GM19467 (cell line): ENCODE measurements at regions not wholly inside any gene's neighbourhood (a gene's known extent, or its start where the extent isn't known, plus 50 kb on each side); places are given as distances from the start of the nearest gene placed in this dataset.
"Not testable (repeated sequence)": the region's sequence is repeated elsewhere in the genome, so short reads cannot be mapped to it uniquely, and the experiment has no call there.

Source experiments
- ATAC-seq: cut with Tn5 transposase; IDR thresholded peaks from one replicate; pipeline ENCODE4 v1.9.1; 2021; ENCODE audit warnings: mild to moderate bottlenecking, moderate library complexity; ENCODE audit not compliant: unreplicated experiment

GRCh38 chr4:100907465-100908454, 389.9 kb upstream of the EMCN start:
- no peak for ATAC-seq

GRCh38 chr4:100906973-100907372, 389.2 kb upstream of the EMCN start:
- no peak for ATAC-seq

GRCh38 chr4:100900945-100901344, 383.1 kb upstream of the EMCN start:
- ATAC-seq = not testable (repeated sequence)

- no peak for ATAC-seq
These were observed 382.3 kb upstream of the EMCN start for GRCh38 chr4:100900134-100900533.

GRCh38 chr4:100898844-100899243, 381.0 kb upstream of the EMCN start:
- ATAC-seq = no peak

GRCh38 chr4:100895556-100896197, 377.9 kb upstream of the EMCN start:
- peak; percentile 84 for ATAC-seq

GRCh38 chr4:100894339-100894870, 376.6 kb upstream of the EMCN start:
- ATAC-seq = no peak

GRCh38 chr4:100891808-100892207, 374.0 kb upstream of the EMCN start:
- no peak for ATAC-seq

- ATAC-seq = no peak
These were observed 372.1 kb upstream of the EMCN start for GRCh38 chr4:100889898-100890297.

GRCh38 chr4:100889401-100889800, 371.6 kb upstream of the EMCN start:
- ATAC-seq = no peak

GRCh38 chr4:100882661-100883060, 364.8 kb upstream of the EMCN start:
- no peak for ATAC-seq

GRCh38 chr4:100881283-100881682, 363.5 kb upstream of the EMCN start:
- ATAC-seq = no peak

GRCh38 chr4:100880011-100880410, 362.2 kb upstream of the EMCN start:
- no peak for ATAC-seq

- ATAC-seq = no peak
These were observed 361.6 kb upstream of the EMCN start for GRCh38 chr4:100879471-100879870.

GRCh38 chr4:100876546-100876945, 358.7 kb upstream of the EMCN start:
- no peak for ATAC-seq

GRCh38 chr4:100875296-100876068, 357.7 kb upstream of the EMCN start:
- ATAC-seq = no peak

GRCh38 chr4:100872811-100873210, 355.0 kb upstream of the EMCN start:
- ATAC-seq = no peak

GRCh38 chr4:100870940-100871772, 353.3 kb upstream of the EMCN start:
- no peak for ATAC-seq

GRCh38 chr4:100869276-100869675, 351.5 kb upstream of the EMCN start:
- ATAC-seq = no peak

- not testable (repeated sequence) for ATAC-seq
These were observed 350.5 kb upstream of the EMCN start for GRCh38 chr4:100868281-100868680.
